ENCODE measurements at regions not wholly inside any gene's neighbourhood (a gene's known extent, or its start where the extent isn't known, plus 50 kb on each side); places are given as distances from the start of the nearest gene placed in this dataset.

DNA sequence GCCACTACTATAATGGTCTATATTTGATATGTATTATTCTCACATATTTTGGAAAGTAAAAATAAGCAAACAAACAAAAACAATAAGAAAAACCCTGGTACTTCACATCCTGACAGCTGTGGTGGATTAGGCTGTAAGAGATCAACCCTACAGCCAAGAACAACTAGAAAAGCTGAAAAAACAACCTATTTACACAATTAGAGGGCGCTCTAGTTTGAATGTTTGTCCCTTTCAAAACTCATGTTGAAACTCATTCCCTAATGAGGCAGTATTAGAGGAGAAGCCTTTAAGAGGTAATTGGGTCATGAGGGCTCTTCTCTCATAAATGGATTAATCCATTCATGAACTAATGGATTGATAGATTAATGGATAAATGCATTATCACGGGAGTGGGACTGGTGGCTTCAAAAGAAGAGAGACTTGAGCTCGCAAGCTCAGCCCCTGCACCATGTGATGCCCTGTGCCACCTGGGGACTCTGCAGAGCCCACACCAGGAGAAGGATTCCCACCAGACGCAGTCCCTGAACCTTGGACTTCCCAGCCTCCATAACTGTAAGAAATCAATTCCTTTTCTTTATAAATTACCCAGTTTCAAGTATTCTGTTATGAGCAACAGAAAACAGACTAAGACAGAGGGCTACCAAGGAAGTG, 733.9 kb upstream of the ARGLU1 start:
- no peak overlapping the region for H3K4me3 ChIP-seq
- H3K9me3 ChIP-seq = no peaks in the 10 kb centered on the region
- H3K36me3 ChIP-seq = no peaks in the 10 kb centered on the region
- TF ChIP-seq, protein P1, sequence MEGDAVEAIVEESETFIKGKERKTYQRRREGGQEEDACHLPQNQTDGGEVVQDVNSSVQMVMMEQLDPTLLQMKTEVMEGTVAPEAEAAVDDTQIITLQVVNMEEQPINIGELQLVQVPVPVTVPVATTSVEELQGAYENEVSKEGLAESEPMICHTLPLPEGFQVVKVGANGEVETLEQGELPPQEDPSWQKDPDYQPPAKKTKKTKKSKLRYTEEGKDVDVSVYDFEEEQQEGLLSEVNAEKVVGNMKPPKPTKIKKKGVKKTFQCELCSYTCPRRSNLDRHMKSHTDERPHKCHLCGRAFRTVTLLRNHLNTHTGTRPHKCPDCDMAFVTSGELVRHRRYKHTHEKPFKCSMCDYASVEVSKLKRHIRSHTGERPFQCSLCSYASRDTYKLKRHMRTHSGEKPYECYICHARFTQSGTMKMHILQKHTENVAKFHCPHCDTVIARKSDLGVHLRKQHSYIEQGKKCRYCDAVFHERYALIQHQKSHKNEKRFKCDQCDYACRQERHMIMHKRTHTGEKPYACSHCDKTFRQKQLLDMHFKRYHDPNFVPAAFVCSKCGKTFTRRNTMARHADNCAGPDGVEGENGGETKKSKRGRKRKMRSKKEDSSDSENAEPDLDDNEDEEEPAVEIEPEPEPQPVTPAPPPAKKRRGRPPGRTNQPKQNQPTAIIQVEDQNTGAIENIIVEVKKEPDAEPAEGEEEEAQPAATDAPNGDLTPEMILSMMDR (IDR thresholded peaks at IDR 0.05) = no peak
- no peak for ATAC-seq
- intact Hi-C loops (cut with DNase I) = no loop called here
- no peak overlapping the region for H3K27ac ChIP-seq
- DNase-seq = no peak
- H3K27me3 ChIP-seq = no peaks in the 10 kb centered on the region
- no peaks in the 10 kb centered on the region for H3K4me1 ChIP-seq

DNA sequence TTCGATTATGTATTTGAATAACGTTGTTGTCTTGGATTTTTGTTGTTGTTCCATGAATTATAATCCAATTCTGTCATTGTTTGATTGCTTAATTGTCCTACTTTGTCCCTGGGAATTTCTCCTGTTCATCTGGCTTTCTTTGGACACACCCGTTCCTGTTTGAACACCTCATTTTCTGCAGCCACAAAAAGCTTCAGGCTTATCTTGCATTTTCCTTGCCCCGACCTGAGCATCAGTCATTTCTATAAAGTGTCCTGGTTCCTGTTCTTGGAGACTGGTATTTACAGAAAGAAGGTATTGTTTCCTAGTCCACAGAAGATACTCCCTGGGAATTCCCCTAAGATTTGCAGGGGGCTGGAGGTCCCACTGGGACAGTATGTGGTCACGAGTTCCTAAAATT, 731.8 kb upstream of the ARGLU1 start:
- Histone ChIP-seq H3K27ac (no peak overlapping the region), H3K36me3 (no peaks in the 10 kb centered on the region), H3K27me3 (no peaks in the 10 kb centered on the region), H3K9me3 (peaks cover 0 to 4% of the 10 kb centered on the region in 2 donors), H3K4me3 (no peak overlapping the region), H3K4me1 (no peaks in the 10 kb centered on the region)
- TF ChIP-seq, protein P1 (IDR thresholded peaks at IDR 0.05) = no peak
- no peak for DNase-seq
- intact Hi-C loops (cut with DNase I) = no loop called here
- ATAC-seq = no peak

DNA sequence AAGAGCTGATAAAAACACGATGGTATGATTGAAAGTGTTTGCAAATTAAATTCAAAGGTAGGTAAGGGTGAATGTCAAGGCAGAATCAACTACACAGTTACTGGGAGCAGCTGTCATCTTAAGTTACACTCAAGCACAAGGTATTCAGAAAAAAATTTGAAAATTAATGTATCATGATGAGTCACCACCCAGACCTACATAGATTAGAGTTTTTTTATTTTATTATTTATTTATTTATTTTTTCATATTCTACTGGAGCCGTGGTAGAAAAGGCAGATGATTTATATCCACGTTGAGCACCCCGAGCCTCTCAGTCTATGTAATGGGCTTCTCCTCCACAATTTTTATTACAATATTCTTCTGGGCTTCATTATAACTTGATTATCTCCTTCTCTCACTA, 728.9 kb upstream of the ARGLU1 start:
- Histone ChIP-seq H3K27ac (no peak overlapping the region), H3K9me3 (peaks cover 0 to 4% of the 10 kb centered on the region in 2 donors), H3K27me3 (no peaks in the 10 kb centered on the region), H3K4me3 (no peak overlapping the region), H3K36me3 (no peaks in the 10 kb centered on the region), H3K4me1 (no peaks in the 10 kb centered on the region)
- ATAC-seq (no peak), DNase-seq (no peak)
- intact Hi-C loops (cut with DNase I) = no loop called here
- TF ChIP-seq, protein P1 (IDR thresholded peaks at IDR 0.05) = no peak

- Histone ChIP-seq H3K4me3 (no peak overlapping the region), H3K36me3 (no peaks in the 10 kb centered on the region), H3K27ac (no peak overlapping the region), H3K4me1 (no peaks in the 10 kb centered on the region), H3K9me3 (peaks cover 0 to 4% of the 10 kb centered on the region in 2 donors), H3K27me3 (no peaks in the 10 kb centered on the region)
- ATAC-seq (no peak), DNase-seq (no peak)
- TF ChIP-seq, protein P1 (IDR thresholded peaks at IDR 0.05) = no peak
- intact Hi-C loops (cut with DNase I) = no loop called here
Measured at GRCh38 chr13:107295416-107296140, 727.6 kb upstream of the ARGLU1 start.

GRCh38 chr13:107293924-107294323, 726.0 kb upstream of the ARGLU1 start:
- TF ChIP-seq, protein P1 (IDR thresholded peaks at IDR 0.05) = no peak

More at GRCh38 chr13:107293924-107294323, 726.0 kb upstream of the ARGLU1 start:
- Histone ChIP-seq H3K27me3 (no peaks in the 10 kb centered on the region), H3K9me3 (peaks cover 0 to 4% of the 10 kb centered on the region in 2 donors), H3K36me3 (no peaks in the 10 kb centered on the region), H3K4me3 (no peak overlapping the region), H3K4me1 (no peaks in the 10 kb centered on the region), H3K27ac (no peak overlapping the region)
- DNase-seq (no peak), ATAC-seq (no peak)
- intact Hi-C loops (cut with DNase I) = no loop called here

All from left lung (tissue), 4 donors.